Gastroesophageal sphincter (tissue), 3 donors: ENCODE measurements at regions not wholly inside any gene's neighbourhood (a gene's known extent, or its start where the extent isn't known, plus 50 kb on each side); places are given as distances from the start of the nearest gene placed in this dataset.

Experiments
- CTCF ChIP-seq, 4 experiments: fragments of 200-600 bp in 2 of 4; fragments of 450-650 bp in 2 of 4; sonication (generic) in 1 of 4; IDR thresholded peaks; one replicate each; pipeline ENCODE4 v1.5.1; 2017 to 2019; ENCODE audit warnings: antibody characterized with exemption in 4 of 4, mild to moderate bottlenecking in 2 of 4, moderate library complexity in 2 of 4
- EP300 ChIP-seq: sonication (generic); formaldehyde crosslinking; IDR thresholded peaks from one replicate; pipeline ENCODE4 v1.6.1; 2017; ENCODE audit warnings: antibody characterized with exemption, mild to moderate bottlenecking
- POLR2A ChIP-seq, 2 donors: fragments of 450-650 bp; IDR thresholded peaks; one replicate each; pipeline ENCODE4 v1.6.1; 2017; ENCODE audit warnings: antibody characterized with exemption in 2 of 2, mild to moderate bottlenecking in 2 of 2, moderate library complexity in 1 of 2
- POLR2AphosphoS5 ChIP-seq: sonication (generic); formaldehyde crosslinking; IDR thresholded peaks from one replicate; pipeline ENCODE4 v1.6.1; 2017; ENCODE audit warnings: antibody characterized with exemption

DNA sequence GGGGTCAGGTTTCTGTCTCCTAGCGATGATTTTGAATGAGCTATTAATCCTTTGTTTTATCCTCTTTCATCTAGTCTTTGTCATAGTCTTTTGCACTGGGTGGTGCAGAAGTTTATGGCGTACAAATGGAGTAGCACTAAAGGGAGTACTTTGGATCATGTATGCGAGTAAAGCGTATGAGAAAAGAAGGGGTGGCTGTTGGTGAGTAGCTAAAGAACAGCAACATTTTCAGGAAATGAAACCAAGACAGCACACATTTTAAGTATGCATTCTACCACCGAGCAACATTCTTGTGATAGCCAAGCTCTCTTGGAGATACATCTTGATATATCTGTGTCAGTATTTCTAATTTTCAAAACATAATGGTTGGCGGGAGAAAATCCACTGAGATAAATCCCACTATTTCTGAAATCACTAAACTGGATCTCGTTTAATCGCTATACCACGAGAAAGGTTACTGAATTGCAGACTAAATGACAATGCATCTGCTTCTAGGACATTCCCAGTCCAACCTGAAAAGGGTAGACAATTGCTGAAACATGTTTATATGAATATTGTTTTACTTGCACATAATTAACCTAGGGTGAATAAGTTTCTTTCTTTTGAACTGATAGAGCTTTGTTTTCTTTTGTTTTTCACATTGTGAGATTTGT lies 196.1 kb downstream of the TRIM27 start:
- no peak for TF ChIP-seq CTCF (IDR thresholded peaks at IDR 0.05)
- no peak for TF ChIP-seq POLR2AphosphoS5
- TF ChIP-seq POLR2A (IDR thresholded peaks at IDR 0.05) = no peak
- TF ChIP-seq EP300 = no peak
